Fibroblast of the aortic adventitia (primary cell): ENCODE measurements at regions not wholly inside any gene's neighbourhood (a gene's known extent, or its start where the extent isn't known, plus 50 kb on each side); places are given as distances from the start of the nearest gene placed in this dataset.

Experiments
- DNase-seq: peaks from one replicate; pipeline ENCODE4 v3.0.0-alpha.2; 2010; ENCODE audit warnings: low read depth
- H3K4me3 ChIP-seq: 2 replicates; pipeline ENCODE4 v1.5.1; 2011; ENCODE audit warnings: low read depth, mild to moderate bottlenecking, control low read depth, low read length, moderate library complexity
- TF ChIP-seq, protein P1 (sequence below): IDR thresholded peaks from 2 replicates; pipeline ENCODE4 v1.5.1; 2011; ENCODE audit warnings: mild to moderate bottlenecking, low read length, control low read depth, inconsistent platforms; ENCODE audit not compliant: insufficient read depth

DNA sequence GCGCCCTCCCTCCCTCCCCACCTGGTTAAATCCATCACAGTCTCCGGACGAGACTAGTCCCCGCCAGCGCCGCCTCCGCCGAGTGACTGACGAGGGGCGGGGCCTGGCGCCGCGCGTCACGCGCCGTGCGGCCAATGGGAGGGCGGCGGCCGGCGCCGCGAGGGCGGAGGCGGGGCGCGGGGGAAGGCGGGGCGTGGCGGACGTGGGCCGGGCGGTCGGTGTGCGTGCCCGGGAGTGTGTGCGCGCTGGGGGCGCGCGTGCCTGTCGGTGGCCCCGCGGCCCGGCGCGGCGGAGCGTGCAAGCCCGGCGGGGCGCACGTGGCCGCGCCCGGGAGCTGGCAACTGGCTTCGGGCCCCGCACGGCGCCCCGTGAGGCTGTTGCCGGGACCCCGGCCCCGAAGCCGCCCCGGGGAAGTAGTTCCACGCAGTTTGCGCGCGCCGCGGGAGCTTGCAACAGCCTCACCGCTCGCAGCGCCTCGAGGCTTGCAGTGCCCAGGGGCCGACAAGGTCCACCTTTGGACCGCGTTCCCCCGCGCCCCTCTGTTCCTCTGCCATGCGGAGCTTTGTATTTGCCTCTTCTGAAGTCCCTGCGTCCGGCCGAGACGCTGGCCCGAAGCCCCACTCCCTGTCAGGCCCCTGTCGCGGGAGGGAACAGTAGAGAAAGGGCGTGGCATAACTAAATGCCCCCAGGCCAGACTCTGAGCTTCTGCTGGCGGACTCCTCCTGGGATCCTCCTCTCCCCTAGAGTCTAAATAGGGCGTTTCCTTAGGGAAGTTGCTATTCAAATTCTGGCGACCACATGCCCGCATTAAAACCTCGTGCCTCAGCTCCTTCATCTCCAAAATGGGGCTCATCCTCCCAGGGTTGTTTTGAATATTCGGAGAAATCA lies 400.9 kb downstream of the SHQ1 start:
- H3K4me3 ChIP-seq, result peak overlapping the region; percentile 86
- TF ChIP-seq, protein P1, sequence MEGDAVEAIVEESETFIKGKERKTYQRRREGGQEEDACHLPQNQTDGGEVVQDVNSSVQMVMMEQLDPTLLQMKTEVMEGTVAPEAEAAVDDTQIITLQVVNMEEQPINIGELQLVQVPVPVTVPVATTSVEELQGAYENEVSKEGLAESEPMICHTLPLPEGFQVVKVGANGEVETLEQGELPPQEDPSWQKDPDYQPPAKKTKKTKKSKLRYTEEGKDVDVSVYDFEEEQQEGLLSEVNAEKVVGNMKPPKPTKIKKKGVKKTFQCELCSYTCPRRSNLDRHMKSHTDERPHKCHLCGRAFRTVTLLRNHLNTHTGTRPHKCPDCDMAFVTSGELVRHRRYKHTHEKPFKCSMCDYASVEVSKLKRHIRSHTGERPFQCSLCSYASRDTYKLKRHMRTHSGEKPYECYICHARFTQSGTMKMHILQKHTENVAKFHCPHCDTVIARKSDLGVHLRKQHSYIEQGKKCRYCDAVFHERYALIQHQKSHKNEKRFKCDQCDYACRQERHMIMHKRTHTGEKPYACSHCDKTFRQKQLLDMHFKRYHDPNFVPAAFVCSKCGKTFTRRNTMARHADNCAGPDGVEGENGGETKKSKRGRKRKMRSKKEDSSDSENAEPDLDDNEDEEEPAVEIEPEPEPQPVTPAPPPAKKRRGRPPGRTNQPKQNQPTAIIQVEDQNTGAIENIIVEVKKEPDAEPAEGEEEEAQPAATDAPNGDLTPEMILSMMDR, result no peak
- DNase-seq, result peak; percentile 80

DNA sequence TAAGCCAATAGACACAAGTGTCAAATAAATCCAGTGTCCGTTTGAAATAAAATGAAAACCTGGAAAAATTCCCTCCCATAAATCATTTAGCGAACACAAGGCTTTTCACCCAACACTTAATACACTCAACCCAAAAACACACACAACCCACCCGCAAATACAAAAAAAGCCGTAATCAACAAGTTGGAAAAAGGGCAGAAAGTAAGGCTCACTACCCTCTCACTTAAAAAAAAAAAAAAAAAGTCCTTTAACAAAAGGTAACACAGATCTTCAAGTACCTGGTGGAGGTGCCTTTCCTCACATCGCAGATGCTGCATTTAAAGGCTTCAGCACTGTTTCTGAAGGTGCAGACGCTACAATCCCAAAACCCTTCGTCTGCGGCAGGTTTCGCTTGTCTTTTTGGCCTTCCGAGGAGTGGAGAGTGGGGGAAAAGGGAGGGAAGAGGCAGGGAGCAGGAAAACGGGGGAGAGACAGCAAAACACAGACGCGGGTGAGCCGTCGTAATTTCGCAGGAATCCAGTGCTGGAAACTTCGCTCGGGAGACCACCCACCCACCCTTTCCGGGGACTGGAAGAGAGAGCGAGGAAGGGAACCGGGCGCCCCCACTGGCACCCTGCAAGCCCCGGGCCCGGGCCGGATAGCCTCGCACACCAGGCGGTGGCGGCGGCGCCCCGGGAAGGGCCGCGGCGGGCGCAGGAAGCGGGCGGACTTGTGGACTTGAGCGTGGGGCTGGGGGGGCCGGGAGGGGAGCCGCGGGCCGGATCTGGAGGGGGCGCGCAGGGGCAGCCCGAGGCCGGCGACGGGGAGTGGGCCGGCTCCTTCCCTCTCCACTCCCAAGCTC lies 401.8 kb downstream of the SHQ1 start, which contains the start of gene RYBP:
RYBP (minus strand) TSS at position 404 of the 841 bp plus-strand sequence.
- TF ChIP-seq, protein P1, result no peak
- DNase-seq, result peak; percentile 39
- H3K4me3 ChIP-seq, result peak within 1 kb of the TSS; percentile 86

DNA sequence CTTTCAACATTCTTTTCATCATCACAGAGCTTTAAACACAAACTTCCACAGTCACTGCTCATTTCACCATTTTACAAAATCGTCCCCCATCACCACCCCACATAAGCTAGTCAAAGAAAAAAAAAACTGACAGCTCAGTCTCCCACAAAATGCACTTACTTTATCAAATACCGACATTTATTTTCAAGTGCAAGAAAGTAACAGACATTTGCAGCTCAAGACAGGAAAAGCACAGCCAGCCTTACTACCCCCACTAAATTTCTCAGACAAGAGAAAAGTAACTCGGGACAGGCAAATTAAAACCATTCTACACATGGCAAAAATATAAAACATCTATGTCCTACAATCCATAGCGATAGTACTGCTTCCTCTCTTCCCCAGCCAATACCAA lies 402.4 kb downstream of the SHQ1 start:
- H3K4me3 ChIP-seq, result peak overlapping the region; percentile 86
- TF ChIP-seq, protein P1, result no peak
- DNase-seq, result peak; percentile 14

DNA sequence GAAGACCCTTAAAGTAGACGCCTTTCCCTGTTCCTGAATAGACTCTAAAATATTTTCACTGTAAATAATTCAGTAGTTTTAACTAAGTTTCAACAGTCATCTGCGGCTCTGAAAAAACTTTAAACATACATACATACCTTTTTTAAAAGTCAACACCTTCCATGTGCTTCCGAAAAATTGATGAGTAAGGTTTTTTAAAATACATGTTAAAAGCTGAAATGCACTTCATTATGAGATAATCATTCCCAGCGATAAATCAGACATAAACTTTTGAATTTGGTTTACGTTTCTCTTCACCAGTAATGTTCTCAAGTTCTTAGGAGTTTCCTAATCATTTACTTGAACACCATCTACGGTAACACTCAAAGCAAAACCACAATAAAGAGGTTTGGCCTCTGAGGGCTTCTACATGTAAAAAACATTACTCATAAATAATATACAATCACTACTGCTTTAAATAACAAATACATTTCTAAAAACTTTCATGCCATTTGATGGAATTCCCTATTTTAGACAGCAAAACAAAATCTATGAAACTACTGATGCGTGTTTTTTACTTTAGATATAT lies 403.5 kb downstream of the SHQ1 start:
- TF ChIP-seq, protein P1, result no peak

DNA sequence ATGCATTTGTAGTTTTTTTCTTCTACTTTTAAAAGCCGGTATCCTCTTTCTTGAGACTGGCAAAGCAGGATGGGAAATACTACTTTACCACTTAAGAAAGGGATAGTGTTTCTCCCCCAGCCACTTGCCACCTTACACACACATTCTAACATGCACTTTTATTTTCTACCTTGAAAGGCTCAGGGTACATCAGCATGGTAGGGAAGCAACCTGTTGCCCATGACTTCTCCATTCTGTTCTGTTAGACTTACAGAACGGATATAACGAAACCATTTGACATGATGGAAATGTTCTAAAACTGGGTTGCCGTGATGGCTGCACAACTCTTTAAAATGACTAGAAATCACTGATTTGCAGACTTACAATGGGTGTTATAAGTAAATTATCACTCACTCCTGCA lies 405.5 kb downstream of the SHQ1 start:
- no peak overlapping the region for H3K4me3 ChIP-seq
- TF ChIP-seq, protein P1, result no peak
- no peak for DNase-seq

More for the DNA sequence above, 403.5 kb downstream of the SHQ1 start:
- H3K4me3 ChIP-seq, result no peak overlapping the region
- DNase-seq, result no peak

DNA sequence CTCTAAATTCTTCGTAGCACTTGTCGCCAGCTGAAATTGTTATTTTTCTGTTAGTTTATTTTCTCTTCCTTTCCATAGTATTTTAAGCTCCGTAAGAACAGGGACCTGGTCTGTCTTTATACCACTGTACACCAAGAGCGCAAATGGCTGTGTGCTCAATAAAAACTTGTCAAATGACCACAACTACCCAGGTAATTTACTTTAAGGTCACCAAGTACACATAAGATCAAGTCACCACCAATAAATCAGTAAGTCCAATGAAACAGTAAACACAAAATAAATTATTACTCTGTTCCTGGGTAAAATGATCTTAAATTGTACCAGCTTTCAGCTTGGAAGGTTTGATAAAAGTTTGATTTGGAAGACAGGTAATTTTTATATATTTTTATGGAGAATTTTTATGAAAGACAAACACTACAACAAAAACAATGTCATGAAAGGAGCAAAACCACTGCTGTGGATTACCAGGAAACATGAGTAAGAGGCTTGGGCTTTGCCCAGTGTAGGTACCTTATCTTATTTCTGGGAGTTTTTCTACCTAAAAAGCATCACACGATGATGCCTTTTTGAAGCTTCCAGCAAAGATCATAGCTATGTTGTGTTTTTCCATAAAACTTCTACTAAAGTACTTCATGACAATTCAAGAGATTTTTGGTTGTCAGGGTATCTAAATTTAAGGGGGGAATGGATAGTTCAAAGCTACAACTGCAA lies 406.8 kb downstream of the SHQ1 start:
- TF ChIP-seq, protein P1, result no peak
- peak; percentile 28 for DNase-seq
- H3K4me3 ChIP-seq, result no peak overlapping the region
